ENCODE measurements at regions not wholly inside any gene's neighbourhood (a gene's known extent, or its start where the extent isn't known, plus 50 kb on each side); places are given as distances from the start of the nearest gene placed in this dataset.

GRCh38 chr4:155602351-155603140, 64.1 kb upstream of the GUCY1A1 start:
- TF ChIP-seq YY1 (IDR thresholded peaks at IDR 0.05; ENCODE audit: insufficient read depth, insufficient read length) (no peak), SUZ12 (IDR thresholded peaks at IDR 0.05; ENCODE audit: extremely low read depth, insufficient read depth, insufficient read length) (no peak)
